Loucy (cell line): ENCODE measurements at regions not wholly inside any gene's neighbourhood (a gene's known extent, or its start where the extent isn't known, plus 50 kb on each side); places are given as distances from the start of the nearest gene placed in this dataset.

Experiments
- H2AFZ ChIP-seq: fragments of 200-600 bp; sonication (generic); 2 replicates; pipeline ENCODE4 v1.6.0; 2016; ENCODE audit warnings: antibody characterized with exemption, mild to moderate bottlenecking, low read length, moderate library complexity
- H3F3A ChIP-seq: fragments of 200-600 bp; 2 replicates; pipeline ENCODE4 v1.6.0; 2016; ENCODE audit warnings: antibody characterized with exemption, low read depth, mild to moderate bottlenecking
- H3K27me3 ChIP-seq: fragments of 200-600 bp; sonication (generic); 2 replicates; pipeline ENCODE4 v1.6.1; 2014; ENCODE audit warnings: low read length, mild to moderate bottlenecking; ENCODE audit not compliant: insufficient read depth, poor library complexity, severe bottlenecking
- H3K36me3 ChIP-seq: fragments of 200-600 bp; sonication (generic); 2 replicates; pipeline ENCODE4 v1.6.1; 2016; ENCODE audit warnings: low read length; ENCODE audit not compliant: insufficient read depth
- H3K4me1 ChIP-seq: fragments of 200-600 bp; sonication (generic); 2 replicates; pipeline ENCODE4 v1.5.1; 2014; ENCODE audit warnings: low read length, mild to moderate bottlenecking; ENCODE audit not compliant: insufficient read depth, poor library complexity, severe bottlenecking
- H3K4me2 ChIP-seq: fragments of 200-600 bp; sonication (generic); 2 replicates; pipeline ENCODE4 v1.6.0; 2014; ENCODE audit warnings: antibody characterized with exemption, low read length, low read depth, mild to moderate bottlenecking; ENCODE audit not compliant: poor library complexity, severe bottlenecking
- H3K4me3 ChIP-seq: fragments of 200-600 bp; sonication (generic); 2 replicates; pipeline ENCODE4 v1.5.1; 2014; ENCODE audit warnings: low read length, mild to moderate bottlenecking, mixed read lengths; ENCODE audit not compliant: poor library complexity, severe bottlenecking
- H3K79me2 ChIP-seq: fragments of 200-600 bp; sonication (generic); 2 replicates; pipeline ENCODE4 v1.6.1; 2014; ENCODE audit warnings: low read length; ENCODE audit not compliant: insufficient read depth
- H3K9ac ChIP-seq: fragments of 200-600 bp; sonication (generic); 2 replicates; pipeline ENCODE4 v1.6.0; 2014; ENCODE audit warnings: mild to moderate bottlenecking, low read depth, low read length, moderate library complexity; ENCODE audit not compliant: poor library complexity, severe bottlenecking
- H3K9me2 ChIP-seq: fragments of 200-600 bp; sonication (generic); replicated peaks from 2 replicates; pipeline ENCODE4 v1.6.1; 2016; ENCODE audit warnings: low read depth, low read length, mixed read lengths
- H3K9me3 ChIP-seq: fragments of 200-600 bp; sonication (generic); 2 replicates; pipeline ENCODE4 v1.6.1; 2014; ENCODE audit warnings: mild to moderate bottlenecking, antibody characterized with exemption, low read length, low read depth; ENCODE audit not compliant: insufficient read depth
- H4K20me1 ChIP-seq: fragments of 200-600 bp; sonication (generic); 2 replicates; pipeline ENCODE4 v1.6.0; 2014; ENCODE audit warnings: antibody characterized with exemption, low read length, mild to moderate bottlenecking; ENCODE audit not compliant: insufficient read depth, poor library complexity, severe bottlenecking
- CTCF ChIP-seq: fragments of 200-600 bp; sonication (generic); conservative IDR thresholded peaks from 2 replicates; pipeline ENCODE4 v1.5.1; 2014; ENCODE audit warnings: mild to moderate bottlenecking, antibody characterized with exemption, low read length
- EZH2phosphoT487 ChIP-seq: fragments of 200-600 bp; IDR thresholded peaks from 2 replicates; pipeline ENCODE4 v1.6.1; 2018; ENCODE audit warnings: antibody characterized with exemption, mild to moderate bottlenecking, moderate library complexity, borderline replicate concordance

GRCh38 chr6:84876723-84877514 lies 112.5 kb upstream of the TBX18 start:
- Histone ChIP-seq H3K27me3 (no peaks in the 10 kb centered on the region), H3K4me2 (no peak overlapping the region), H3K9me3 (no peaks in the 10 kb centered on the region), H3K9me2 (no peaks in the 10 kb centered on the region), H3K4me1 (peaks cover 79% of the 10 kb centered on the region), H4K20me1 (no peaks in the 10 kb centered on the region), H3K79me2 (no peaks in the 10 kb centered on the region), H2AFZ (no peak overlapping the region), H3K4me3 (no peak overlapping the region), H3K9ac (no peak overlapping the region), H3K36me3 (no peaks in the 10 kb centered on the region), H3F3A (0 out of 2 replicates have a peak, but pooled peaks cover 5% of the 10 kb centered on the region)
- no peak for TF ChIP-seq CTCF
- no peak for TF ChIP-seq EZH2phosphoT487

GRCh38 chr6:84872996-84873723 lies 108.8 kb upstream of the TBX18 start:
- H3F3A ChIP-seq = no peaks in the 10 kb centered on the region
- no peak overlapping the region for H3K9ac ChIP-seq
- H2AFZ ChIP-seq = no peak overlapping the region
- no peaks in the 10 kb centered on the region for H3K27me3 ChIP-seq
- H3K4me3 ChIP-seq = no peak overlapping the region
- H3K4me2 ChIP-seq = no peak overlapping the region
- no peak for TF ChIP-seq EZH2phosphoT487
- no peak for TF ChIP-seq CTCF
- no peaks in the 10 kb centered on the region for H3K79me2 ChIP-seq
- no peaks in the 10 kb centered on the region for H3K36me3 ChIP-seq
- no peaks in the 10 kb centered on the region for H3K9me3 ChIP-seq
- no peaks in the 10 kb centered on the region for H4K20me1 ChIP-seq
- H3K4me1 ChIP-seq = peaks cover 63% of the 10 kb centered on the region
- no peaks in the 10 kb centered on the region for H3K9me2 ChIP-seq

- TF ChIP-seq CTCF (no peak), EZH2phosphoT487 (no peak)
- H3K9me2 ChIP-seq = no peaks in the 10 kb centered on the region
- H3K79me2 ChIP-seq = no peaks in the 10 kb centered on the region
- no peaks in the 10 kb centered on the region for H4K20me1 ChIP-seq
- no peak overlapping the region for H3K4me2 ChIP-seq
- no peak overlapping the region for H3K4me3 ChIP-seq
- no peaks in the 10 kb centered on the region for H3K36me3 ChIP-seq
- H2AFZ ChIP-seq = no peak overlapping the region
- H3F3A ChIP-seq = no peaks in the 10 kb centered on the region
- no peaks in the 10 kb centered on the region for H3K9me3 ChIP-seq
- no peak overlapping the region for H3K9ac ChIP-seq
- peaks cover 50% of the 10 kb centered on the region for H3K4me1 ChIP-seq
- H3K27me3 ChIP-seq = no peaks in the 10 kb centered on the region
Observed at GRCh38 chr6:84871925-84872324, 107.5 kb upstream of the TBX18 start.
